HepG2 (cell line): ENCODE measurements at regions not wholly inside any gene's neighbourhood (a gene's known extent, or its start where the extent isn't known, plus 50 kb on each side); places are given as distances from the start of the nearest gene placed in this dataset.

ENCODE experiments used
- ATAC-seq: fragments of 200-7000 bp; cut with Tn5 transposase; 3 replicates; pipeline ENCODE4 v1.9.1; 2020; ENCODE audit warnings: mild to moderate bottlenecking, moderate library complexity
- BruUV-seq: library from RNA; stranded (reverse); fragments of 400-500 nt; replicated peaks from 2 replicates; lab custom pipeline; 2021; lab: Mats Ljungman, UMichigan
- CTCF ChIA-PET: fragments of 300-600 bp; formaldehyde crosslinking; extraction: SDS; loops from one replicate; lab custom pipeline; 2021; ENCODE audit warnings: low total read pairs, inconsistent platforms, low intra/inter-chr PET ratio; lab: Yijun Ruan, JAX
- POLR2A ChIA-PET: fragments of 350-600 bp; sonication (Branson Sonifier 250); formaldehyde crosslinking; loops from one replicate; lab custom pipeline; 2020; ENCODE audit warnings: antibody characterized with exemption, inconsistent platforms; lab: Yijun Ruan, JAX
- DNase-seq: peaks from one replicate; pipeline ENCODE4 v3.0.0-alpha.2; 2015; ENCODE audit warnings: low spot score
- FAIRE-seq: peaks from 3 replicates; lab custom pipeline; 2011; peaks lifted over from hg19 to GRCh38; lab: Jason Lieb, UNC
- H2AFZ ChIP-seq: one replicate; pipeline ENCODE4 v1.6.1; 2011; ENCODE audit warnings: low read length, inconsistent platforms
- H3K27ac ChIP-seq: fragments of 300-600 bp; 3 replicates; pipeline ENCODE4 v1.8.0; 2011; ENCODE audit warnings: mixed run types, mild to moderate bottlenecking, mixed read lengths, low read length, inconsistent platforms; ENCODE audit not compliant: insufficient read depth; ENCODE audit errors: extremely low read length
- H3K27me3 ChIP-seq, 2 experiments: fragments of 200-600 bp in 1 of 2; 2 replicates in 1 of 2; 3 replicates in 1 of 2; pipeline versions ENCODE4 v1.6.0 to v1.8.0; 2011; ENCODE audit warnings: low read length in 2 of 2, mild to moderate bottlenecking in 2 of 2, moderate library complexity in 2 of 2, inconsistent platforms in 1 of 2; ENCODE audit not compliant: insufficient read depth in 2 of 2, control insufficient read depth in 1 of 2
- H3K36me3 ChIP-seq, 2 experiments: fragments of 200-600 bp in 1 of 2; replicated peaks in 1 of 2; 2 replicates in 1 of 2; 3 replicates in 1 of 2; pipeline versions ENCODE4 v1.5.1 to v1.8.0; 2011; ENCODE audit warnings: low read length in 2 of 2, inconsistent platforms in 1 of 2; ENCODE audit not compliant: insufficient read depth in 2 of 2, control insufficient read depth in 1 of 2
- H3K4me1 ChIP-seq: 2 replicates; pipeline ENCODE4 v1.5.1; 2012; ENCODE audit warnings: low read length, inconsistent platforms; ENCODE audit not compliant: insufficient read depth
- H3K4me2 ChIP-seq: 2 replicates; pipeline ENCODE4 v1.6.0; 2011; ENCODE audit warnings: low read depth, low read length, inconsistent platforms
- H3K4me3 ChIP-seq, 3 experiments: fragments of 200-600 bp in 1 of 3; sonication (generic), shearing (Covaris generic) in 1 of 3; replicated peaks in 1 of 3; 2 replicates each; pipeline ENCODE4 v1.5.1; 2011 to 2016; ENCODE audit warnings: low read length in 3 of 3, inconsistent platforms in 2 of 3, low read depth in 2 of 3, mild to moderate bottlenecking in 2 of 3, control low read depth in 1 of 3, mixed read lengths in 1 of 3; ENCODE audit not compliant: insufficient read depth in 1 of 3
- H3K79me2 ChIP-seq: one replicate; pipeline ENCODE4 v1.6.1; 2011; ENCODE audit warnings: low read length, inconsistent platforms; ENCODE audit not compliant: insufficient read depth
- H3K9ac ChIP-seq: 2 replicates; pipeline ENCODE4 v1.6.0; 2011; ENCODE audit warnings: mild to moderate bottlenecking, low read depth, low read length, inconsistent platforms; ENCODE audit not compliant: insufficient read depth
- H3K9me3 ChIP-seq: 2 replicates; pipeline ENCODE4 v1.5.1; 2012; ENCODE audit warnings: mild to moderate bottlenecking, low read length
- H4K20me1 ChIP-seq: 2 replicates; pipeline ENCODE4 v1.6.0; 2011; ENCODE audit warnings: inconsistent platforms, mild to moderate bottlenecking, low read length, moderate library complexity; ENCODE audit not compliant: insufficient read depth
- ETV6 ChIP-seq: sonication (generic); formaldehyde crosslinking; conservative IDR thresholded peaks from 2 replicates; pipeline ENCODE4 v1.4.0; 2020; ENCODE audit warnings: missing genetic modification reagents
- MAF1 ChIP-seq: sonication (generic); formaldehyde crosslinking; IDR thresholded peaks from 2 replicates; pipeline ENCODE4 v1.5.0; 2020; ENCODE audit warnings: missing genetic modification reagents, borderline replicate concordance
- MED1 ChIP-seq: sonication (generic); formaldehyde crosslinking; IDR thresholded peaks from 2 replicates; pipeline ENCODE4 v1.4.0; 2020; ENCODE audit warnings: missing genetic modification reagents
- MNT ChIP-seq: fragments of 450-650 bp; IDR thresholded peaks from 2 replicates; pipeline ENCODE4 v1.6.1; 2016
- MTF1 ChIP-seq: sonication (generic); formaldehyde crosslinking; IDR thresholded peaks from 2 replicates; pipeline ENCODE4 v1.5.0; 2020; ENCODE audit warnings: missing genetic modification reagents
- RFX3 ChIP-seq: IDR thresholded peaks from 2 replicates; pipeline ENCODE4 v1.6.1; 2016; ENCODE audit warnings: missing biosample characterization, missing genetic modification reagents
- SNAI1 ChIP-seq: sonication (generic); formaldehyde crosslinking; IDR thresholded peaks from 2 replicates; pipeline ENCODE4 v1.5.0; 2020; ENCODE audit warnings: mild to moderate bottlenecking, missing genetic modification reagents, borderline replicate concordance
- TBX2 ChIP-seq: sonication (generic); formaldehyde crosslinking; IDR thresholded peaks from 2 replicates; pipeline ENCODE4 v1.5.0; 2020; ENCODE audit warnings: missing genetic modification reagents, mild to moderate bottlenecking, borderline replicate concordance
- TGIF2 ChIP-seq: IDR thresholded peaks from 2 replicates; pipeline ENCODE4 v1.6.1; 2016; ENCODE audit warnings: control low read depth, missing compliant biosample characterization
- ZFP41 ChIP-seq: sonication (generic); formaldehyde crosslinking; IDR thresholded peaks from 2 replicates; pipeline ENCODE4 v1.4.0; 2020; ENCODE audit warnings: mild to moderate bottlenecking, missing genetic modification reagents, borderline replicate concordance
- ZNF234 ChIP-seq: sonication (generic); formaldehyde crosslinking; conservative IDR thresholded peaks from 2 replicates; pipeline ENCODE4 v1.5.1; 2020; ENCODE audit warnings: mild to moderate bottlenecking, missing genetic modification reagents
- ZNF337 ChIP-seq: sonication (generic); formaldehyde crosslinking; IDR thresholded peaks from 2 replicates; pipeline ENCODE4 v1.5.1; 2020; ENCODE audit warnings: missing genetic modification reagents, low read depth, mild to moderate bottlenecking, borderline replicate concordance
- ZNF33B ChIP-seq: sonication (generic); formaldehyde crosslinking; IDR thresholded peaks from 2 replicates; pipeline ENCODE4 v1.5.1; 2020; ENCODE audit warnings: mild to moderate bottlenecking, missing genetic modification reagents
- WGBS: methylation state at CpG from one replicate; pipeline ENCODE4 v1.1.6; 2017; ENCODE audit warnings: low lambda C conversion rate; 5-methylcytosine and 5-hydroxymethylcytosine counted together
- in situ Hi-C: cut with HindIII; loops from 2 replicates; pipeline ENCODE4 v1.10.0; 2017; ENCODE audit warnings: low pct_unique_long_range_greater_than_20kb; ENCODE audit not compliant: extremely low pct_ligation_motif_present
- intact Hi-C: fragments of 100-400 bp; cut with micrococcal nuclease; formaldehyde crosslinking; loops from one replicate; pipeline ENCODE4 v1.10.0; 2022; ENCODE audit not compliant: unreplicated experiment
- TF ChIP-seq, protein P1 (sequence below): sonication (generic); formaldehyde crosslinking; IDR thresholded peaks from 2 replicates; pipeline ENCODE4 v1.4.0; 2020; ENCODE audit warnings: missing genetic modification reagents

- Histone ChIP-seq H3K4me1 (peaks cover 8% of the 10 kb centered on the region), H3K9me3 (peaks cover 11% of the 10 kb centered on the region; the same call in 1 of the 2 replicates), H3K27me3 (no peaks in the 10 kb centered on the region), H3K4me2 (no peak overlapping the region), H4K20me1 (no peaks in the 10 kb centered on the region), H3K9ac (no peak overlapping the region), H3K4me3 (no peak overlapping the region), H2AFZ (no peak overlapping the region), H3K27ac (no peak overlapping the region), H3K79me2 (no peaks in the 10 kb centered on the region), H3K36me3 (no peaks in the 10 kb centered on the region)
- intact Hi-C loops, result loop anchor here (1.0 kb wide), 1 partner anchor 23 kb away; no protein-coding TSS in a partner anchor
- ATAC-seq, result no peak
- DNase-seq, result peak; percentile 8
- TF ChIP-seq RFX3 (CRISPR knock-in tag) (no peak), MED1 (CRISPR knock-in tag) (peak; percentile 32; the same call in 1 of the 2 replicates)
- in situ Hi-C loops, result no loop called here
- peak; percentile 32 for FAIRE-seq
- ChIA-PET CTCF (no interaction called here), POLR2A (interaction anchor here (1.4 kb wide), 2 partner anchors 23 to 25 kb away, joined by 3 read pairs; no protein-coding TSS in a partner anchor)
- WGBS, result 74% methylated on average over 4 of the region's 4 CpGs
- BruUV-seq, result no TSS peak
Observed at GRCh38 chr3:148625095-148625736, 72.5 kb upstream of the AGTR1 start.

GRCh38 chr3:148625991-148626390 is 71.7 kb upstream of the AGTR1 start:
- DNase-seq (no peak), FAIRE-seq (no peak), ATAC-seq (no peak)
- no TSS peak for BruUV-seq
- POLR2A ChIA-PET, result interaction anchor here (1.4 kb wide), 2 partner anchors 24 to 25 kb away, joined by 3 read pairs; no protein-coding TSS in a partner anchor
- Histone ChIP-seq H3K4me1 (peaks cover 13% of the 10 kb centered on the region), H3K4me2 (no peak overlapping the region), H4K20me1 (no peaks in the 10 kb centered on the region), H3K9me3 (peaks cover 11% of the 10 kb centered on the region; the same call in 1 of the 2 replicates), H3K27me3 (no peaks in the 10 kb centered on the region), H3K9ac (no peak overlapping the region), H3K36me3 (no peaks in the 10 kb centered on the region), H2AFZ (no peak overlapping the region), H3K27ac (no peak overlapping the region), H3K79me2 (no peaks in the 10 kb centered on the region), H3K4me3 (no peak overlapping the region)
- 76% methylated on average over 2 of the region's 2 CpGs for WGBS
- CTCF ChIA-PET, result no interaction called here
- in situ Hi-C loops (no loop called here), intact Hi-C loops (loop anchor here (1.0 kb wide), 1 partner anchor 24 kb away; no protein-coding TSS in a partner anchor)
- no peak for TF ChIP-seq ZNF33B (CRISPR knock-in tag)
- TF ChIP-seq, protein P1, sequence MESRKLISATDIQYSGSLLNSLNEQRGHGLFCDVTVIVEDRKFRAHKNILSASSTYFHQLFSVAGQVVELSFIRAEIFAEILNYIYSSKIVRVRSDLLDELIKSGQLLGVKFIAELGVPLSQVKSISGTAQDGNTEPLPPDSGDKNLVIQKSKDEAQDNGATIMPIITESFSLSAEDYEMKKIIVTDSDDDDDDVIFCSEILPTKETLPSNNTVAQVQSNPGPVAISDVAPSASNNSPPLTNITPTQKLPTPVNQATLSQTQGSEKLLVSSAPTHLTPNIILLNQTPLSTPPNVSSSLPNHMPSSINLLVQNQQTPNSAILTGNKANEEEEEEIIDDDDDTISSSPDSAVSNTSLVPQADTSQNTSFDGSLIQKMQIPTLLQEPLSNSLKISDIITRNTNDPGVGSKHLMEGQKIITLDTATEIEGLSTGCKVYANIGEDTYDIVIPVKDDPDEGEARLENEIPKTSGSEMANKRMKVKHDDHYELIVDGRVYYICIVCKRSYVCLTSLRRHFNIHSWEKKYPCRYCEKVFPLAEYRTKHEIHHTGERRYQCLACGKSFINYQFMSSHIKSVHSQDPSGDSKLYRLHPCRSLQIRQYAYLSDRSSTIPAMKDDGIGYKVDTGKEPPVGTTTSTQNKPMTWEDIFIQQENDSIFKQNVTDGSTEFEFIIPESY (CRISPR knock-in tag), result no peak
- TF ChIP-seq ETV6, result no peak
- no peak for TF ChIP-seq MTF1 (CRISPR knock-in tag)
- TF ChIP-seq MAF1, result no peak
- no peak for TF ChIP-seq MNT
- TF ChIP-seq SNAI1 (CRISPR knock-in tag), result no peak
- no peak for TF ChIP-seq ZNF234 (CRISPR knock-in tag)
- TF ChIP-seq ZNF337 (CRISPR knock-in tag), result no peak
- no peak for TF ChIP-seq TGIF2
- no peak for TF ChIP-seq ZFP41 (CRISPR knock-in tag)
- TF ChIP-seq TBX2, result no peak
